ENCODE measurements at regions not wholly inside any gene's neighbourhood (a gene's known extent, or its start where the extent isn't known, plus 50 kb on each side); places are given as distances from the start of the nearest gene placed in this dataset.

GRCh38 chr13:79880818-79881217 lies 399.9 kb downstream of the NDFIP2 start:
- TF ChIP-seq SUZ12 (IDR thresholded peaks at IDR 0.05; ENCODE audit: extremely low read depth, insufficient read depth, insufficient read length), result no peak
- no peak for TF ChIP-seq ZNF274 (IDR thresholded peaks at IDR 0.05; ENCODE audit: low read depth, low read length)
- TF ChIP-seq YY1 (IDR thresholded peaks at IDR 0.05; ENCODE audit: insufficient read depth, insufficient read length), result no peak
